ENCODE measurements at regions not wholly inside any gene's neighbourhood (a gene's known extent, or its start where the extent isn't known, plus 50 kb on each side); places are given as distances from the start of the nearest gene placed in this dataset.

GRCh38 chr1:58992643-58993042 is 208.8 kb upstream of the JUN start:
- no peak overlapping the region for H3K18ac ChIP-seq (ENCODE audit: low read length)
- no peak overlapping the region for H3K4ac ChIP-seq (ENCODE audit: low read depth, low read length)
- peaks cover 2 to 3% of the 10 kb centered on the region in 2 experiments for H3K4me1 ChIP-seq (ENCODE audit: control insufficient read depth in 1 of 2, insufficient read depth in 2 of 2, low read length in 2 of 2)
- no peak overlapping the region for H3K27ac ChIP-seq (ENCODE audit: low read depth, low read length)
- H2AFZ ChIP-seq (ENCODE audit: insufficient read depth, low read length, poor library complexity), result no peak overlapping the region
- no peak overlapping the region for H2BK12ac ChIP-seq (ENCODE audit: low read length)
- no peak overlapping the region for H4K91ac ChIP-seq (ENCODE audit: low read depth, low read length)
- H2BK5ac ChIP-seq (ENCODE audit: low read depth, low read length, poor library complexity), result no peak overlapping the region
- H2AK5ac ChIP-seq (ENCODE audit: low read length), result no peak overlapping the region
- H3K9me3 ChIP-seq (ENCODE audit: insufficient read depth, low read depth, low read length), result peaks cover 5% of the 10 kb centered on the region
- DNase-seq, result no peak
- WGBS (ENCODE audit: extremely low coverage, insufficient coverage, insufficient read length), result no CpG with 5 or more reads among the region's 2 CpGs
- no peak overlapping the region for H2BK120ac ChIP-seq (ENCODE audit: insufficient read depth, low read length, poor library complexity)
- H3K14ac ChIP-seq (ENCODE audit: low read length), result no peak overlapping the region
- H3K27me3 ChIP-seq (ENCODE audit: insufficient read depth, low read length), result no peaks in the 10 kb centered on the region
- H3K79me2 ChIP-seq (ENCODE audit: control insufficient read depth, insufficient read depth, low read length, poor library complexity), result no peaks in the 10 kb centered on the region
- H3K23ac ChIP-seq (ENCODE audit: low read length), result no peak overlapping the region
- H4K12ac ChIP-seq (ENCODE audit: low read depth, low read length), result no peak overlapping the region
- no peak overlapping the region for H4K8ac ChIP-seq (ENCODE audit: low read depth, low read length)
- no peak overlapping the region for H3K9ac ChIP-seq (ENCODE audit: low read length)
- H3K36me3 ChIP-seq (ENCODE audit: control insufficient read depth in 1 of 2, insufficient read depth in 2 of 2, low read length in 2 of 2), result no peaks in the 10 kb centered on the region
- no peak overlapping the region for H3K4me3 ChIP-seq (ENCODE audit: low read depth, low read length)
- H3K79me1 ChIP-seq (ENCODE audit: low read length), result no peaks in the 10 kb centered on the region
- no peak overlapping the region for H3K4me2 ChIP-seq (ENCODE audit: low read length)

- H2BK120ac ChIP-seq (ENCODE audit: insufficient read depth, low read length, poor library complexity), result no peak overlapping the region
- H3K4ac ChIP-seq (ENCODE audit: low read depth, low read length), result no peak overlapping the region
- peaks cover 2 to 3% of the 10 kb centered on the region in 2 experiments for H3K4me1 ChIP-seq (ENCODE audit: control insufficient read depth in 1 of 2, insufficient read depth in 2 of 2, low read length in 2 of 2)
- H3K18ac ChIP-seq (ENCODE audit: low read length), result no peak overlapping the region
- H4K12ac ChIP-seq (ENCODE audit: low read depth, low read length), result no peak overlapping the region
- H3K4me3 ChIP-seq (ENCODE audit: low read depth, low read length), result no peak overlapping the region
- DNase-seq, result no peak
- no peak overlapping the region for H4K8ac ChIP-seq (ENCODE audit: low read depth, low read length)
- no peaks in the 10 kb centered on the region for H3K27me3 ChIP-seq (ENCODE audit: insufficient read depth, low read length)
- H3K9me3 ChIP-seq (ENCODE audit: insufficient read depth, low read depth, low read length), result peaks cover 3% of the 10 kb centered on the region
- no peak overlapping the region for H2BK5ac ChIP-seq (ENCODE audit: low read depth, low read length, poor library complexity)
- H4K91ac ChIP-seq (ENCODE audit: low read depth, low read length), result no peak overlapping the region
- no peak overlapping the region for H3K4me2 ChIP-seq (ENCODE audit: low read length)
- H3K14ac ChIP-seq (ENCODE audit: low read length), result no peak overlapping the region
- H3K27ac ChIP-seq (ENCODE audit: low read depth, low read length), result no peak overlapping the region
- H2AK5ac ChIP-seq (ENCODE audit: low read length), result no peak overlapping the region
- no peak overlapping the region for H2BK12ac ChIP-seq (ENCODE audit: low read length)
- no peaks in the 10 kb centered on the region for H3K79me1 ChIP-seq (ENCODE audit: low read length)
- no CpG with 5 or more reads among the region's 3 CpGs for WGBS (ENCODE audit: extremely low coverage, insufficient coverage, insufficient read length)
- H3K79me2 ChIP-seq (ENCODE audit: control insufficient read depth, insufficient read depth, low read length, poor library complexity), result no peaks in the 10 kb centered on the region
- no peak overlapping the region for H3K9ac ChIP-seq (ENCODE audit: low read length)
- no peaks in the 10 kb centered on the region for H3K36me3 ChIP-seq (ENCODE audit: control insufficient read depth in 1 of 2, insufficient read depth in 2 of 2, low read length in 2 of 2)
- H3K23ac ChIP-seq (ENCODE audit: low read length), result no peak overlapping the region
- no peak overlapping the region for H2AFZ ChIP-seq (ENCODE audit: insufficient read depth, low read length, poor library complexity)
These were observed 209.6 kb upstream of the JUN start for GRCh38 chr1:58993403-58993802.

GRCh38 chr1:58994664-58995063 is 210.8 kb upstream of the JUN start:
- no peak for DNase-seq
- no peak overlapping the region for H3K14ac ChIP-seq (ENCODE audit: low read length)
- H3K27ac ChIP-seq (ENCODE audit: low read depth, low read length), result no peak overlapping the region
- H3K4me1 ChIP-seq (ENCODE audit: control insufficient read depth in 1 of 2, insufficient read depth in 2 of 2, low read length in 2 of 2), result peaks cover 2 to 3% of the 10 kb centered on the region in 2 experiments
- H2BK5ac ChIP-seq (ENCODE audit: low read depth, low read length, poor library complexity), result no peak overlapping the region
- H3K36me3 ChIP-seq (ENCODE audit: control insufficient read depth in 1 of 2, insufficient read depth in 2 of 2, low read length in 2 of 2), result no peaks in the 10 kb centered on the region
- no peak overlapping the region for H2AK5ac ChIP-seq (ENCODE audit: low read length)
- H3K4me2 ChIP-seq (ENCODE audit: low read length), result no peak overlapping the region
- H3K4me3 ChIP-seq (ENCODE audit: low read depth, low read length), result no peak overlapping the region
- H3K18ac ChIP-seq (ENCODE audit: low read length), result no peak overlapping the region
- H3K27me3 ChIP-seq (ENCODE audit: insufficient read depth, low read length), result no peaks in the 10 kb centered on the region
- no peak overlapping the region for H3K23ac ChIP-seq (ENCODE audit: low read length)
- no peak overlapping the region for H2BK12ac ChIP-seq (ENCODE audit: low read length)
- H3K9ac ChIP-seq (ENCODE audit: low read length), result no peak overlapping the region
- no peak overlapping the region for H3K4ac ChIP-seq (ENCODE audit: low read depth, low read length)
- H3K79me1 ChIP-seq (ENCODE audit: low read length), result no peaks in the 10 kb centered on the region
- H2AFZ ChIP-seq (ENCODE audit: insufficient read depth, low read length, poor library complexity), result no peak overlapping the region
- no peak overlapping the region for H4K91ac ChIP-seq (ENCODE audit: low read depth, low read length)
- no peak overlapping the region for H4K8ac ChIP-seq (ENCODE audit: low read depth, low read length)
- H4K12ac ChIP-seq (ENCODE audit: low read depth, low read length), result no peak overlapping the region
- no peak overlapping the region for H2BK120ac ChIP-seq (ENCODE audit: insufficient read depth, low read length, poor library complexity)
- no CpG with 5 or more reads among the region's 2 CpGs for WGBS (ENCODE audit: extremely low coverage, insufficient coverage, insufficient read length)
- H3K79me2 ChIP-seq (ENCODE audit: control insufficient read depth, insufficient read depth, low read length, poor library complexity), result no peaks in the 10 kb centered on the region
- H3K9me3 ChIP-seq (ENCODE audit: insufficient read depth, low read depth, low read length), result peaks cover 2% of the 10 kb centered on the region

- no peak overlapping the region for H3K4ac ChIP-seq (ENCODE audit: low read depth, low read length)
- H3K23ac ChIP-seq (ENCODE audit: low read length), result no peak overlapping the region
- no peak for DNase-seq
- H3K4me3 ChIP-seq (ENCODE audit: low read depth, low read length), result no peak overlapping the region
- H3K36me3 ChIP-seq (ENCODE audit: control insufficient read depth in 1 of 2, insufficient read depth in 2 of 2, low read length in 2 of 2), result no peaks in the 10 kb centered on the region
- H4K8ac ChIP-seq (ENCODE audit: low read depth, low read length), result no peak overlapping the region
- H2BK5ac ChIP-seq (ENCODE audit: low read depth, low read length, poor library complexity), result no peak overlapping the region
- no peak overlapping the region for H4K12ac ChIP-seq (ENCODE audit: low read depth, low read length)
- H2AFZ ChIP-seq (ENCODE audit: insufficient read depth, low read length, poor library complexity), result no peak overlapping the region
- H3K4me1 ChIP-seq (ENCODE audit: control insufficient read depth in 1 of 2, insufficient read depth in 2 of 2, low read length in 2 of 2), result no peaks in the 10 kb centered on the region
- no peak overlapping the region for H3K9ac ChIP-seq (ENCODE audit: low read length)
- no peak overlapping the region for H3K18ac ChIP-seq (ENCODE audit: low read length)
- no peak overlapping the region for H2AK5ac ChIP-seq (ENCODE audit: low read length)
- H3K79me1 ChIP-seq (ENCODE audit: low read length), result no peaks in the 10 kb centered on the region
- H4K91ac ChIP-seq (ENCODE audit: low read depth, low read length), result no peak overlapping the region
- H3K4me2 ChIP-seq (ENCODE audit: low read length), result no peak overlapping the region
- H3K79me2 ChIP-seq (ENCODE audit: control insufficient read depth, insufficient read depth, low read length, poor library complexity), result no peaks in the 10 kb centered on the region
- no peak overlapping the region for H3K27ac ChIP-seq (ENCODE audit: low read depth, low read length)
- H3K9me3 ChIP-seq (ENCODE audit: insufficient read depth, low read depth, low read length), result peaks cover 2% of the 10 kb centered on the region
- WGBS (ENCODE audit: extremely low coverage, insufficient coverage, insufficient read length), result no CpG with 5 or more reads among the region's 2 CpGs
- no peak overlapping the region for H2BK12ac ChIP-seq (ENCODE audit: low read length)
- no peak overlapping the region for H2BK120ac ChIP-seq (ENCODE audit: insufficient read depth, low read length, poor library complexity)
- no peaks in the 10 kb centered on the region for H3K27me3 ChIP-seq (ENCODE audit: insufficient read depth, low read length)
- H3K14ac ChIP-seq (ENCODE audit: low read length), result no peak overlapping the region
These were observed 212.7 kb upstream of the JUN start for GRCh38 chr1:58996341-58997059.

All from trophoblast cell (in vitro differentiated cells and primary cell).